HCT116 (cell line): ENCODE measurements at regions not wholly inside any gene's neighbourhood (a gene's known extent, or its start where the extent isn't known, plus 50 kb on each side); places are given as distances from the start of the nearest gene placed in this dataset.

Experiments used
- ATAC-seq: fragments of 200-7000 bp; cut with Tn5 transposase; 2 replicates; pipeline ENCODE4 v1.9.1; 2020; ENCODE audit warnings: mild to moderate bottlenecking, moderate library complexity
- BruUV-seq: library from RNA; stranded (reverse); fragments of 400-500 nt; replicated peaks from 2 replicates; lab custom pipeline; 2021; lab: Mats Ljungman, UMichigan
- CTCF ChIA-PET: fragments of 300-600 bp; sonication (Branson Sonifier 250); formaldehyde crosslinking; loops from one replicate; lab custom pipeline; 2021; ENCODE audit warnings: antibody characterized with exemption; lab: Charles Lee
- POLR2A ChIA-PET: fragments of 300-600, 350-600 bp; sonication (Branson Sonifier 250); formaldehyde crosslinking; loops from one replicate; lab custom pipeline; 2021; ENCODE audit warnings: antibody characterized with exemption; lab: Charles Lee
- RAD21 ChIA-PET, 2 experiments: fragments of 300-600 bp; sonication (Branson Sonifier 250); formaldehyde crosslinking; loops; one replicate each; lab custom pipeline; 2023; ENCODE audit warnings: low total read pairs in 2 of 2; ENCODE audit not compliant: uncharacterized antibody in 2 of 2, unreplicated experiment in 2 of 2, low non-redundant PET in 1 of 2; lab: Charles Lee
- DNase-seq: peaks from one replicate; pipeline ENCODE4 v3.0.0-alpha.2; 2010; ENCODE audit warnings: low read depth, low spot score
- H2AFZ ChIP-seq: fragments of 200-600 bp; shearing (Covaris generic), sonication (generic); 2 replicates; pipeline ENCODE4 v1.6.1; 2017; ENCODE audit warnings: low read depth, mixed run types, mixed read lengths, antibody characterized with exemption, low read length; ENCODE audit not compliant: poor library complexity, severe bottlenecking
- H3K27ac ChIP-seq: 2 replicates; pipeline ENCODE4 v1.5.1; 2012; ENCODE audit warnings: low read depth, low read length
- H3K27me3 ChIP-seq: fragments of 200-600 bp; sonication (generic); 2 replicates; pipeline ENCODE4 v1.6.1; 2016; ENCODE audit warnings: mixed run types, low read length, mixed read lengths; ENCODE audit not compliant: insufficient read depth
- H3K36me3 ChIP-seq, 2 experiments: fragments of 200-500 bp in 1 of 2; fragments of 200-600 bp in 1 of 2; sonication (Bioruptor generic) in 1 of 2; sonication (generic) in 1 of 2; 2 replicates each; pipeline versions ENCODE4 v1.5.1 to v1.6.1; 2014 to 2016; ENCODE audit warnings: low read length in 2 of 2, inconsistent platforms in 1 of 2, mixed read lengths in 1 of 2, mixed run types in 1 of 2; ENCODE audit not compliant: insufficient read depth in 2 of 2, control insufficient read depth in 1 of 2
- H3K4me1 ChIP-seq, 2 experiments: fragments of 200-600 bp in 1 of 2; sonication (generic) in 1 of 2; 2 replicates each; pipeline versions ENCODE4 v1.5.1 to v1.6.1; 2012 to 2017; ENCODE audit warnings: low read length in 2 of 2, inconsistent platforms in 1 of 2, mild to moderate bottlenecking in 1 of 2, mixed read lengths in 1 of 2, mixed run types in 1 of 2, moderate library complexity in 1 of 2; ENCODE audit not compliant: insufficient read depth in 2 of 2, control insufficient read depth in 1 of 2
- H3K4me2 ChIP-seq: fragments of 200-600 bp; sonication (generic); 2 replicates; pipeline ENCODE4 v1.6.1; 2017; ENCODE audit warnings: mixed run types, low read length, mixed read lengths
- H3K4me3 ChIP-seq, 2 experiments: fragments of 200-600 bp in 1 of 2; sonication (generic) in 1 of 2; replicated peaks in 1 of 2; 2 replicates each; pipeline ENCODE4 v1.5.1; 2011 to 2016; ENCODE audit warnings: low read length in 2 of 2, control low read depth in 1 of 2, low read depth in 1 of 2, mild to moderate bottlenecking in 1 of 2, mixed read lengths in 1 of 2, mixed run types in 1 of 2
- H3K79me2 ChIP-seq: fragments of 200-600 bp; sonication (generic); 2 replicates; pipeline ENCODE4 v1.6.1; 2017; ENCODE audit warnings: mild to moderate bottlenecking, mixed run types, low read length, moderate library complexity, mixed read lengths; ENCODE audit not compliant: insufficient read depth
- H3K9ac ChIP-seq: fragments of 200-600 bp; sonication (generic); 2 replicates; pipeline ENCODE4 v1.6.1; 2016; ENCODE audit warnings: low read length, mixed read lengths
- H3K9me2 ChIP-seq: fragments of 200-600 bp; sonication (generic), shearing (Covaris generic); 2 replicates; pipeline ENCODE4 v1.6.1; 2017; ENCODE audit warnings: mixed run types, mild to moderate bottlenecking, moderate library complexity; ENCODE audit not compliant: insufficient read depth
- H3K9me3 ChIP-seq, 2 experiments: fragments of 200-500 bp in 1 of 2; fragments of 200-600 bp in 1 of 2; sonication (Bioruptor generic) in 1 of 2; sonication (generic) in 1 of 2; 2 replicates each; pipeline ENCODE4 v1.6.1; 2014 to 2017; ENCODE audit warnings: low read length in 2 of 2, mixed read lengths in 2 of 2, inconsistent platforms in 1 of 2, low read depth in 1 of 2, mild to moderate bottlenecking in 1 of 2, mixed run types in 1 of 2, moderate library complexity in 1 of 2; ENCODE audit not compliant: control insufficient read depth in 1 of 2, insufficient read depth in 1 of 2
- H4K20me1 ChIP-seq: fragments of 200-600 bp; sonication (generic), shearing (Covaris generic); 2 replicates; pipeline ENCODE4 v1.6.1; 2017; ENCODE audit warnings: mixed run types, mild to moderate bottlenecking, moderate library complexity; ENCODE audit not compliant: insufficient read depth
- ATF3 ChIP-seq: IDR thresholded peaks from 2 replicates; pipeline ENCODE4 v1.6.1; 2012
- CBX3 ChIP-seq: IDR thresholded peaks from 2 replicates; pipeline ENCODE4 v1.6.1; 2012; ENCODE audit warnings: low read depth
- CEBPB ChIP-seq: IDR thresholded peaks from 2 replicates; pipeline ENCODE4 v1.6.1; 2012; ENCODE audit warnings: low read depth
- CTCF ChIP-seq, 3 experiments: fragments of 200-600 bp in 1 of 3; sonication (generic) in 1 of 3; IDR thresholded peaks in 2 of 3; conservative IDR thresholded peaks in 1 of 3; 2 replicates each; pipeline ENCODE4 v1.5.1; 2012 to 2017; ENCODE audit warnings: low read depth in 2 of 3, low read length in 2 of 3, antibody characterized with exemption in 1 of 3, borderline replicate concordance in 1 of 3, control low read depth in 1 of 3, mild to moderate bottlenecking in 1 of 3, mixed read lengths in 1 of 3, mixed run types in 1 of 3, moderate library complexity in 1 of 3; ENCODE audit not compliant: insufficient read depth in 1 of 3
- EGR1 ChIP-seq: IDR thresholded peaks from 2 replicates; pipeline ENCODE4 v1.6.1; 2012; ENCODE audit warnings: low read depth
- ELF1 ChIP-seq: IDR thresholded peaks from 2 replicates; pipeline ENCODE4 v1.6.1; 2012; ENCODE audit warnings: low read depth, borderline replicate concordance
- EZH2 ChIP-seq: fragments of 200-600 bp; sonication (generic); IDR thresholded peaks from 2 replicates; pipeline ENCODE4 v1.6.1; 2017; ENCODE audit warnings: antibody characterized with exemption, mixed run types
- EZH2phosphoT487 ChIP-seq: fragments of 200-600 bp; IDR thresholded peaks from 2 replicates; pipeline ENCODE4 v1.6.1; 2018; ENCODE audit warnings: antibody characterized with exemption, borderline replicate concordance
- FOSL1 ChIP-seq: IDR thresholded peaks from 2 replicates; pipeline ENCODE4 v1.6.1; 2012; ENCODE audit warnings: low read depth
- JUND ChIP-seq: IDR thresholded peaks from 2 replicates; pipeline ENCODE4 v1.6.1; 2012
- POLR2A ChIP-seq: IDR thresholded peaks from 2 replicates; pipeline ENCODE4 v1.7.0; 2011; ENCODE audit warnings: borderline replicate concordance; ENCODE audit not compliant: insufficient read depth, insufficient read length; ENCODE audit errors: extremely low read depth
- POLR2AphosphoS5 ChIP-seq: IDR thresholded peaks from 2 replicates; pipeline ENCODE4 v1.6.1; 2011; ENCODE audit warnings: mild to moderate bottlenecking, low read depth, low read length, moderate library complexity
- RAD21 ChIP-seq: IDR thresholded peaks from 2 replicates; pipeline ENCODE4 v1.6.1; 2012; ENCODE audit warnings: low read depth, mild to moderate bottlenecking
- SIN3A ChIP-seq: IDR thresholded peaks from 2 replicates; pipeline ENCODE4 v1.6.1; 2012; ENCODE audit warnings: low read depth
- SP1 ChIP-seq: IDR thresholded peaks from 2 replicates; pipeline ENCODE4 v1.6.1; 2012; ENCODE audit warnings: low read depth
- TCF7L2 ChIP-seq: IDR thresholded peaks from 2 replicates; pipeline ENCODE4 v1.7.0; 2011; ENCODE audit warnings: borderline replicate concordance, inconsistent platforms; ENCODE audit not compliant: insufficient read depth, insufficient read length; ENCODE audit errors: extremely low read depth
- YY1 ChIP-seq: IDR thresholded peaks from 2 replicates; pipeline ENCODE4 v1.6.1; 2011; ENCODE audit warnings: low read length, low read depth, moderate library complexity, mild to moderate bottlenecking; ENCODE audit not compliant: insufficient replicate concordance; ENCODE audit errors: extremely low read depth
- ZBTB33 ChIP-seq: IDR thresholded peaks from 2 replicates; pipeline ENCODE4 v1.6.1; 2011; ENCODE audit warnings: mild to moderate bottlenecking, low read length, moderate library complexity; ENCODE audit not compliant: insufficient replicate concordance; ENCODE audit errors: extremely low read depth
- ZFX ChIP-seq: fragments of 450-650 bp; IDR thresholded peaks from 2 replicates; pipeline ENCODE4 v1.6.1; 2017
- ZNF274 ChIP-seq: fragments of 200-500 bp; sonication (Bioruptor generic); IDR thresholded peaks from 2 replicates; pipeline ENCODE4 v1.6.1; 2014; ENCODE audit warnings: mild to moderate bottlenecking, low read depth, low read length, inconsistent platforms
- intact Hi-C: fragments of 100-400 bp; cut with micrococcal nuclease; formaldehyde crosslinking; loops from 2 replicates; pipeline ENCODE4 v1.10.0; 2022

GRCh38 chr10:65701168-65701776 is 1224.6 kb upstream of the LRRTM3 start:
- Histone ChIP-seq H3K9me3 (no peaks in the 10 kb centered on the region), H4K20me1 (no peaks in the 10 kb centered on the region), H3K4me1 (no peaks in the 10 kb centered on the region), H3K9me2 (no peaks in the 10 kb centered on the region), H3K9ac (no peak overlapping the region), H3K4me2 (no peak overlapping the region), H3K36me3 (no peaks in the 10 kb centered on the region), H3K27me3 (no peaks in the 10 kb centered on the region), H3K79me2 (no peaks in the 10 kb centered on the region), H2AFZ (no peak overlapping the region), H3K27ac (no peak overlapping the region), H3K4me3 (no peak overlapping the region)
- no TSS peak for BruUV-seq
- ATAC-seq (no peak), DNase-seq (no peak)
- POLR2A ChIA-PET, result no interaction called here
- intact Hi-C loops, result no loop called here
- CTCF ChIA-PET, result no interaction called here
- RAD21 ChIA-PET, result no interaction called here
- no peak for TF ChIP-seq CEBPB
- TF ChIP-seq ZFX, result no peak
- TF ChIP-seq FOSL1, result no peak
- no peak for TF ChIP-seq SIN3A
- no peak for TF ChIP-seq YY1
- no peak for TF ChIP-seq JUND
- no peak for TF ChIP-seq ATF3
- no peak for TF ChIP-seq CTCF (IDR thresholded peaks at IDR 0.05 in 2 of 3, conservative IDR thresholded peaks at IDR 0.05 in 1 of 3; ENCODE audit: borderline replicate concordance in 1 of 3, insufficient read depth in 1 of 3, low read depth in 2 of 3, low read length in 2 of 3)
- TF ChIP-seq EZH2, result no peak
- no peak for TF ChIP-seq EGR1
- TF ChIP-seq POLR2AphosphoS5, result no peak
- no peak for TF ChIP-seq TCF7L2
- no peak for TF ChIP-seq RAD21
- TF ChIP-seq EZH2phosphoT487, result no peak
- no peak for TF ChIP-seq ELF1
- TF ChIP-seq POLR2A, result no peak
- no peak for TF ChIP-seq CBX3
- no peak for TF ChIP-seq ZBTB33
- TF ChIP-seq ZNF274, result no peak
- no peak for TF ChIP-seq SP1
- TF ChIP-seq, all 23 proteins: peak for 0
